ENCODE measurements at regions not wholly inside any gene's neighbourhood (a gene's known extent, or its start where the extent isn't known, plus 50 kb on each side); places are given as distances from the start of the nearest gene placed in this dataset.

DNA sequence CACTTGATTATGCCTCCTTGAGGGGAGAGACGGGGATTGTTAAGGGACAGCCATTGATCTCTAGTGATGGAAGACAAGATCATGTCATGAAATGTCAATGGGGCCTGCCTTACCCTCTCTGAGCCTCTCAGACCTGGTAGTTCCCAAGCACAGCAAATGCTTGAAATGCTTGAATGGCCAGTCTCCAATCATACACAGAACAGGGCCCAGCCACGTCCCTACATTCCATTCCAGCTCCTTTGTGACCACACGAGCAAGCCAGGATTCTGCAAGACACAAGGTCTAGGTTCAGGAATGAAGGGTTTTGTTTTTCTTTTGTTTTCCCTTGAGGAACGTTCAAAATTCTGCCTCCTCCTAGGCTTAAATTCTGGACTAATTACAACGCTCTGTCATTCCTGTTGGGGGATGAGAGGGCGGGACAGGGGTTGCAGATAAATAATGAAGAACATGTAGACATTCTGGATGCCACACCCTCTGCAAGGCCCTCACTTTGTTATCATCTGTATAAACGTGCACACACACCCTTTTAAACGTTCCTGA is 98.1 kb upstream of the YPEL5 start:
- DNase-seq, result no peak

DNA sequence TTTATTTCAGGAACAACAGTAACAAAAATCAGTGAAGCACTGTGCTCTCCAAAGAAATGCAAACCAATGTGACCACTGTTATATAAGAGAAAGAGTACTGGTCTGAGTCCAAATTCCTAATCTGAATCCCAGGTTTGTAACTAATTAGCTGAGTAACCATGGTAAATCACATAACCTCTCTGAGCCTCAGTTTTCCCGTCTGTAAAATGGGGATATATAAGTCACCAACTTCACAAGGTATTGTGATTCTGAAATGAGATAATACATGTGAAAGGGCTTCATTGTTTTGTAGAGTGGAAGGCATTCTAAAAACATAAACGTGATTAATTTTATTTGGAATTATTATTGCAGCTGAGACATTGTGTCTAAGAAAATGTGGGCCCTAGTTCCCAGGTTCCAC is 91.3 kb upstream of the YPEL5 start:
- no peak for DNase-seq

DNA sequence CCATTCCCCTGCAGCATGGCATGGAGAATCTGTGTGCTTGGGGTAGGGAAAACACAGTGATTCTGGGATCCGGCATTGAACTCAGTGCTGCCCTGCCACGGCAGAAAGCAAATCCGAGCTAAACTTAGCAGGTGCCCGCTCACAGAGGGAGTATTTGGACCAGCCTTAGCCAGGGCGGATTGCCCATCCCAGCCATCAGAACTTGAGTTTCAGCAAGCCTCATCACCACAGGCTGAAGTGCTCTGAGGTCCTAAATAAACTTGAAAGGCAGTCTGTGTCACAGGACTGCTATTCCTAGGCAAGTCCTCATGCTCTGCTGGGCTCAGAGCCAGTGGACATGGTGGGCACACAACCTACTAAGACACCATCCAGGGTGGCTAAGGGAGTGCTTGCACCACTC is 86.2 kb upstream of the YPEL5 start:
- no peak for DNase-seq

DNA sequence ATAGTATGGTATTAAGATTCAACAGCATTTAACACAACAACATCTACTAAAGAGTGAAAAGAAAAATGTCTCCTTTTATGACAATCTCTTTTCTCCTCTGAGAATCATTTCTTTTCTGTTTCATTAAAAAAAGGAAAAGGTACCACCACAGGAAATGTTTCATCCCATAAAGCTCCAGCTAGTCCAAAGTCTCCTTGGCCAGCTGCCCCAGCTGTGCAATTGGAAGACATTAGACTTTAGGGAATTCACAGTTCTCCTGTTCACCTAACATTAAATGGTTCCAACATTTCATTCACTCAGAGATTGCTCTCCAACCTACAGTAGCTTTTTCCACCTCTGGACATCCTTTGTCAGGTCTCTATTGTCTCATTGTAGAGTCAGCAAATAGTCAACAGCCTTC is 78.7 kb upstream of the YPEL5 start:
- DNase-seq, result no peak

DNA sequence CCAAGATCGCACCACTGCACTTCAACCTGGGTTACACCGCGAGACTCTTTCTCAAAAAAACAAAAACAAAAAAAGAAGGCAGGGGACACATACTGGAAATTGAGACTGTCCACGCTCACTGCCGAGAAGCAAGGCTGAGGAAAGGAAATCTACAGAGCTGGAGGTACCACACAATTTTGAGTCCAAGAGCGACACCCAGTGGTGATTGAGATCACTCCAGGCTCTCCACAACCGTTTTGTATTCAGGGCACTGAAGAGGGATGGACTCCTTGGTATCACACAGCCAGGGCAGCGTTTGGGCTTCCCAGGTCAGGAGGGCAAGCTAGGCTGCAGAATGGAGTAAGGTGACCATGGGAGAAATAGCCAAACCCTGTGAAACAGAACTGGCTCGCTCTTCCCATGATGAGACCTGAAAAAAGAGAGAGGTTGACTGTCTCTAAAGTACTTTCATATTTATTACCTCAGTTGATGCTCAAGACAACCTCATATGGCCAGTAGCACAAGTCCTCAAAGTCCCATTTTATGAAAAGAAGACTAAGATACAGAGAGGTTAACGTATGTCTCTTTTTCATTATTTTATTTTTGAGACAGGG is 74.5 kb upstream of the YPEL5 start:
- DNase-seq, result peak; percentile 5

DNA sequence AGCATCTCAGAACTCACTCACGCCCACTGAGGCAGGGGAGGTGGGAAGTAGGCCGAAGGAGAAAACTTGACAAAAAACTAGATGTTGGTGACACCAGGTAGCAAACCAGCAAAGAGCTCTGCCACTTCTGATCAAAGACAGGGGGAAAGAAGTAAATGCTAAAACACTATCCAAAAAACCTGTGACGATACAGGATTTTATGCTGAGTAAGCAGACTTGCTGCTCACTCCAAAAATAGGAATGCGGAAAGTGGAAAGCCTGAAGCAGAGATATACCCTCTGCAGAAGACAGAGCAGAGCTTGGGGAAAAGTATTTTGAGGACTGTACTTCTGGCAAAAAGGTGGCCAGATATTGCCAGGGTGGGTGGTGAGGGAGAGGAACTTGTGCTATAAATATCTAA is 73.3 kb upstream of the YPEL5 start:
- no peak for DNase-seq

DNA sequence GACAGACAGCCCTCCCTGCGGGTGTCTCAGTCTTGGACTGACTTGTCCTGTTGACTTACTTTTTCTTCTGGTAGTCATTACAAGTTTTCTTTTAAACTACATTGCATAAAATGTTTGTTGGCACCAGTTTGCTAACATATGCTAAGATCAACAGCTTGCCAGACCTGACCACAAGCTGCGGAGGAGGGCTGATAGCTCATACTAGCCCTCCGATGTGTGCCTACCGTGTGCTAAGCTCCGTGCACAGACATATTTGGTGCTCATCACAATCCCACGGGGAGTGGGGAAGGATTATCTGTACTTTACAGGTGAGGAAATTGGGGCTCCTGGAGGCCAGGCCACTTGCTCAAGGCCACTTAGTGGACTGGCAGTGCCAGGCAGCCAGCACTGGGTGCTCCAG is 72.8 kb upstream of the YPEL5 start:
- DNase-seq, result no peak

DNA sequence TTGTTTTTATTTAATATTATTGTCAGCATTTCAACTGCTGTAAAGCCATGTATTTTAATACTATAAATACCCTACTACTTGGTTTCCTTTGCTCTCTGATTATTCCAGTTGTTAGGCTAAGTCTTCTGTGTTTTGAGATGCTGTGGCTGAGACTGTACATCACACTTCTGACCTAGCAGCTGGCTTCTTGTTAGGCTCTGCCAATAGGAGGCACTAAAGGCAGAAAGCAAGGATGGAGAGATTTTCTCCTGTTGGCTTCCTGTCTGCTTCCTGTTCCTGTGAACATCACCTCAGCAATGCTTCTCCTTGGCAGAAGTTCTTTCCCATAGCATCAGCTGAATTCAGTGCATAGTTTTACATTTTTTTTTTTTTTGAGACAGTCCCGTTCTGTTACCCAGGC is 68.3 kb upstream of the YPEL5 start:
- no peak for DNase-seq

DNA sequence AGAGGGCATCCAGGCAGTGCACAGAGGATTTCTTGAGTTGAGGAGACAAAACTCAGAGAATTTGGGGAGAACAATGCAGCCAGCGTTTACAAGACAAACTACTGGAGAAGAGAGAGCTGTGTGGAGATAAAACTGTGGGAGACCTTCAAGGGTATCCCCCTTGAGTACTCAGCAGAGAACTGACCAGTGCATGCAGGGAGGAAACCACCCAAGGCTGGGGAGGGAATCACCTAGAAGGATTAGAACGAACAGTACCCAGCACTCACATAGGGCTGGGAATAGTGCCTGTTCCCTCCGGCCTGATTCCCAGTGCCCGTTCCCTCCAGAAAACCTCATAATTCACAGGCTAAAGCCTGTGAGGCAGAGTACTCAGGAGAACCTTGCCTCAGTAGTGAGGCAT is 61.9 kb upstream of the YPEL5 start:
- no peak for DNase-seq

DNA sequence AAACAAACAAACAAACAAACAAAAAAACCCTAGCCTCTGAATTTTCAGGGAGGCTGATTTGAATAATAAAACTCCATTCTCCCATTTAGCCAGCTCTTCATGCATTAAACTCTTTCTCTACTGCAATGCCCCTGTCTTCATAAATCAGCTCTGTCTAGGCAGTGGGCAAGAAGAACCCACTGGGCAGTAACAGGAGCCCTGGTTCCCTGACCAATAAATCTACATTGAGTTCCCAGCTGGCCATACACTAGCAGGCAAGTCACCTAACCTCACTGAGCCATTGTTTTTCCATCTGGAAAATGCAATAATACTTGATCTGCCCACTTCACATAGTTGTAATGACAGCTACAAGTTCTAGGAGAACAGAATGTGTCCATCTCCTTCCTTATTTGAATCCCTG is 57.6 kb upstream of the YPEL5 start:
- DNase-seq, result no peak

DNA sequence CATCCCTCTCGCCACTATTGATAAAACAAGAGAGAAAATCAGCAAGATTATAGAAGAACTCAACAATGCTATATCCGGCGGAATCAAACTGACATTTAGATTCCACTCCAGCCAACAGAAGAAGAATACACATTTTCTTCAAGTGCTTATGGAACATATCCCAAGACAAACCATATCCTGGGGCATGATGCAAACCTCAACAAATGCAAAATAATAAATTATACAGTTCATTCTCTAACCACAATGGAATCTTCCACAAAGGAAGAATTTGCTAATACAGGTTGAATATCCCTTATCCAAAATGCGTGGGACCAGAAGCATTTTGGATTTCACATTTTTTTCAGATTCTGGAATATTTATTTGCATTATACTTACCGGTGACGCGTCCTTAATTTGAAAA is 51.4 kb upstream of the YPEL5 start:
- no peak for DNase-seq

DNA sequence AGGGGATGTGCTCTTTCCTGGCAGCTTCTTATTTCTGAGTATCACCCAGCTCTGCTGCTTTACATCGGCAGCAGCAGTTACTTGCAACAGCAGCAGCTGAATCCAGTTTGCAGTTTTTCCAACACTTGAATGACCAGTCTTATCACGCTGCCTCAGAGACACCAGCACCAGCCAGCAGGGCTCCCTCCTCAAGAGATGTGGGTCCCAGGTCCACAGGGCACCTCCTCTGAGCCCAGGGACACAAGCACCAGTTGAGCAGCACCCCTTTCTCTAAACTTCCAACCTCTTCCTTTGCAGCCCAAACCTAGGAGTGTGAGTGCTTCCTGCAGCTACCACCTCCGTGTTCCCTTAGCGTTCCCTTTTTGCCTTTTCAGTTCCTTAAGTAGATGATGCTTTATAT is 50.4 kb upstream of the YPEL5 start:
- DNase-seq, result no peak
